Breast epithelium (tissue), 4 donors: ENCODE measurements at regions not wholly inside any gene's neighbourhood (a gene's known extent, or its start where the extent isn't known, plus 50 kb on each side); places are given as distances from the start of the nearest gene placed in this dataset.

ENCODE experiments used
- DNase-seq, 2 donors: peaks; one replicate each; pipeline ENCODE4 v3.0.0-alpha.2; 2019; ENCODE audit warnings: low spot score in 2 of 2
- H3K27ac ChIP-seq, 2 donors: fragments of 200-600 bp; sonication (generic) in 1 of 2; one replicate each; pipeline ENCODE4 v1.5.1; 2016 to 2019; ENCODE audit warnings: mild to moderate bottlenecking in 1 of 2
- H3K27me3 ChIP-seq, 2 donors: fragments of 200-600 bp; sonication (generic) in 1 of 2; one replicate each; pipeline versions ENCODE4 v1.5.1 to v1.6.0; 2017 to 2019; ENCODE audit warnings: control low read depth in 1 of 2, mild to moderate bottlenecking in 1 of 2
- H3K36me3 ChIP-seq: fragments of 200-600 bp; one replicate; pipeline ENCODE4 v1.5.1; 2019
- H3K4me1 ChIP-seq, 2 donors: fragments of 200-600 bp; sonication (generic); one replicate each; pipeline ENCODE4 v1.5.1; 2016 to 2019; ENCODE audit warnings: control low read depth in 1 of 2
- H3K4me3 ChIP-seq, 3 donors: fragments of 200-600 bp; sonication (generic); 1 replicate in 2 of 3; 2 replicates in 1 of 3; pipeline ENCODE4 v1.5.1; 2016 to 2019; ENCODE audit warnings: mild to moderate bottlenecking in 3 of 3, moderate library complexity in 2 of 3
- H3K9me3 ChIP-seq, 2 donors: fragments of 200-600 bp; sonication (generic) in 1 of 2; one replicate each; pipeline ENCODE4 v1.5.1; 2016 to 2019; ENCODE audit warnings: control low read depth in 1 of 2
- CTCF ChIP-seq, 3 donors: fragments of 450-650 bp; IDR thresholded peaks; one replicate each; pipeline ENCODE4 v1.5.1; 2016 to 2017; ENCODE audit warnings: antibody characterized with exemption in 3 of 3, mild to moderate bottlenecking in 3 of 3, moderate library complexity in 3 of 3
- POLR2A ChIP-seq: fragments of 450-650 bp; IDR thresholded peaks from one replicate; pipeline ENCODE4 v1.6.1; 2016; ENCODE audit warnings: antibody characterized with exemption, mild to moderate bottlenecking, moderate library complexity
- POLR2AphosphoS5 ChIP-seq, 3 donors: sonication (generic); formaldehyde crosslinking; IDR thresholded peaks; one replicate each; pipeline ENCODE4 v1.6.1; 2017; ENCODE audit warnings: antibody characterized with exemption in 3 of 3
- intact Hi-C: fragments of 100-400 bp; cut with DNase I; formaldehyde crosslinking; loops from one replicate; pipeline ENCODE4 v1.15.1; 2023; ENCODE audit warnings: low total_unique reads

- peaks cover 0 to 3% of the 10 kb centered on the region in 2 donors for H3K4me1 ChIP-seq
- no peak for TF ChIP-seq CTCF (IDR thresholded peaks at IDR 0.05)
- no peak for TF ChIP-seq POLR2A
- TF ChIP-seq POLR2AphosphoS5 (IDR thresholded peaks at IDR 0.05): no peak
- no peaks in the 10 kb centered on the region for H3K9me3 ChIP-seq
- no peak for DNase-seq
- no peak overlapping the region for H3K27ac ChIP-seq
- H3K4me3 ChIP-seq: no peak overlapping the region
- no peaks in the 10 kb centered on the region for H3K36me3 ChIP-seq
- H3K27me3 ChIP-seq: no peaks in the 10 kb centered on the region
- intact Hi-C loops: no loop called here
These were observed 101.1 kb upstream of the FRMD6 start for GRCh38 chr14:51550636-51551035.

GRCh38 chr14:51552275-51552674, 99.4 kb upstream of the FRMD6 start:
- intact Hi-C loops: no loop called here
- Histone ChIP-seq H3K27ac (peak overlapping the region in 1 of 2 donors; percentile 15), H3K36me3 (no peaks in the 10 kb centered on the region), H3K9me3 (no peaks in the 10 kb centered on the region), H3K4me3 (no peak overlapping the region), H3K4me1 (peaks cover 0 to 3% of the 10 kb centered on the region in 2 donors), H3K27me3 (no peaks in the 10 kb centered on the region)
- DNase-seq: no peak
- no peak for TF ChIP-seq CTCF (IDR thresholded peaks at IDR 0.05)
- no peak for TF ChIP-seq POLR2A
- no peak for TF ChIP-seq POLR2AphosphoS5 (IDR thresholded peaks at IDR 0.05)

- TF ChIP-seq POLR2AphosphoS5 (IDR thresholded peaks at IDR 0.05): no peak
- no peak for TF ChIP-seq POLR2A
- TF ChIP-seq CTCF (IDR thresholded peaks at IDR 0.05): no peak
- intact Hi-C loops: no loop called here
- H3K4me1 ChIP-seq: peaks cover 0 to 3% of the 10 kb centered on the region in 2 donors
- no peak overlapping the region for H3K4me3 ChIP-seq
- no peaks in the 10 kb centered on the region for H3K36me3 ChIP-seq
- DNase-seq: peak; percentile 86 to 87
- H3K9me3 ChIP-seq: no peaks in the 10 kb centered on the region
- peak overlapping the region; percentile 15 to 22 for H3K27ac ChIP-seq
- no peaks in the 10 kb centered on the region for H3K27me3 ChIP-seq
These were observed 98.8 kb upstream of the FRMD6 start for GRCh38 chr14:51552768-51553404.

GRCh38 chr14:51554339-51554920, 97.3 kb upstream of the FRMD6 start:
- H3K36me3 ChIP-seq: no peaks in the 10 kb centered on the region
- intact Hi-C loops: no loop called here
- TF ChIP-seq CTCF (IDR thresholded peaks at IDR 0.05) (no peak), POLR2A (no peak), POLR2AphosphoS5 (IDR thresholded peaks at IDR 0.05) (no peak)
- H3K4me1 ChIP-seq: peaks cover 0 to 3% of the 10 kb centered on the region in 2 donors
- no peak overlapping the region for H3K27ac ChIP-seq
- no peak for DNase-seq
- H3K27me3 ChIP-seq: no peaks in the 10 kb centered on the region
- no peak overlapping the region for H3K4me3 ChIP-seq
- no peaks in the 10 kb centered on the region for H3K9me3 ChIP-seq

- Histone ChIP-seq H3K36me3 (no peaks in the 10 kb centered on the region), H3K27ac (no peak overlapping the region), H3K4me3 (no peak overlapping the region), H3K9me3 (no peaks in the 10 kb centered on the region), H3K27me3 (no peaks in the 10 kb centered on the region), H3K4me1 (peaks cover 0 to 3% of the 10 kb centered on the region in 2 donors)
- no peak for DNase-seq
- intact Hi-C loops: no loop called here
- TF ChIP-seq POLR2AphosphoS5 (IDR thresholded peaks at IDR 0.05): no peak
- no peak for TF ChIP-seq CTCF (IDR thresholded peaks at IDR 0.05)
- TF ChIP-seq POLR2A: no peak
These were observed 96.8 kb upstream of the FRMD6 start for GRCh38 chr14:51554953-51555352.
